Activated CD8-positive, alpha-beta memory T cell treated with anti-CD3 and anti-CD28 coated beads for 1 hour (primary cell): ENCODE measurements at regions not wholly inside any gene's neighbourhood (a gene's known extent, or its start where the extent isn't known, plus 50 kb on each side); places are given as distances from the start of the nearest gene placed in this dataset.

ENCODE experiments used
- DNase-seq, 2 donors: peaks; one replicate each; pipeline ENCODE4 v3.0.0-alpha.2; 2020; ENCODE audit warnings: low read depth in 1 of 2; ENCODE audit errors: extremely low read depth in 1 of 2

DNA sequence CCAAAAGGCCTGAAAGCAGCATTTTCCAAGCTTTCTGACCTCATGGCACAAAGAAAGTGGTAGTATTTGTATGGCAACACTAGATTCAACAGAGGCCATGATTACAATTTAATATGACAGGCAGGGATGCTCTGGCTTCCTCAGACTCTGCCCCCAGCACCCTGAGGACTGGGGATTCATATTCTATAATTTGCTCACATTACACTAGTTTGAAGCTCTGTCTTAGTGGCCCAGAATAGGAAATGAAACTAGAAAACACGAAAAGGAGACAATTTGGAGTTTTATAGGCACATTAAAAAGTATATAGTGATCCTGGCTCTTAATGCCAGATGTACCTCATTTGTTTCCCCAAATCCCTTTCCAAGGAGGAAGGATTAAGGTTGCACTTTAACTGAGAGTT is 173.0 kb upstream of the STK17B start:
- DNase-seq: no peak

DNA sequence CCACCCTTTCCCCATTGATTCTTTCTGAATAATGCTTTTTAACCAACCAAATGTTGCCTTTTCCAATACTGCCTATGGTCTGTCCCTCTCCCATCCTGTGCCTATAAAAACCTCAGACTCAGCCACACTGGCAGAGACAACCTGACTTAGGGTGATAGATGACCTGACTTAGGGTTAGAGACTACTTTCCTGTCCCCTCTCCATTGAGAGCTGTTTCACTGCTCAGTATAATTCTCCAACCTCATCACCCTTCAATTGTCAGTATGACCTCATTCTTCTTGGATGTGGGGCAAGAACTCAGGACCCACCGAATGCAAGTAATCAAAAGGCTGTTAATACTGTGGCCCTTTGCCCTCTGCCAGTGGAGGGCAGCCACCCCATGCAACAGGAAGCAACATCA is 182.3 kb upstream of the STK17B start:
- no peak for DNase-seq

DNA sequence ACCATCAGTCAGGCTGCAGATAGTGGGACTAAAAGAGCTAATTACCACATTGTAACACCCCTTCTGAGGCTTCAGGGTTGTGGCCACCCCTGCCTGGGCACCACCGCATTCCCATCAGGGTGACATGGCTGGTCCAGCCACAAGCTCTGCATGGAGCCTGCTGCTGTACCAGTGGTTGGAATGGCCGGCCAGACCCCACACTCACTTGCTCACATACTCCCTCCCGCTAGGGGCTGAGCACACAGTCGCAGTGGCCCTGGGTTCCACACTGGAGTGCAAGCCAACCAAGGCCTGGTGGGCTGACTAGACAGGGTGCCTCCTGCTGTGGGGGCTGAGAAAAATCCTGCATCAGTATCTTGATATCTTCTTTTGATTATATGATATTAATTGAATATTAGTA is 182.8 kb upstream of the STK17B start:
- no peak for DNase-seq

DNA sequence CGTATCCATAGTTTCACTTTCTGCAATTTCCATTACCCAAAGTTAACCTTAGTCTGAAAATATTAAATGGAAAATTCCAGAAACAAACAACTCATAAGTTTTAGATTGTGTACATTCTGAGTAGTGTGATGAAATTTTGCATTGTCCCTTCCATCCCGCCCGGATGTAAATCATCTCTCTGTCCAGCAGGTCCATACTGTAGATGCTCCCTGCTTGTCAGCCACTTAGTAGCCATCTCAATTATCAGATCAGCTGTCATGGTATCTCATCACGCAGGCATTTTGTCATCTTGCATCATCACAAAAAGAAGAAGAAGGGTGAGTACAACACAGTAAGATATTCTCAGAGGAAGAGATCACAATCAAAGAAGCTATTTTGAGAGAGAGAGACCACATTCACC is 185.0 kb upstream of the STK17B start:
- no peak for DNase-seq

DNA sequence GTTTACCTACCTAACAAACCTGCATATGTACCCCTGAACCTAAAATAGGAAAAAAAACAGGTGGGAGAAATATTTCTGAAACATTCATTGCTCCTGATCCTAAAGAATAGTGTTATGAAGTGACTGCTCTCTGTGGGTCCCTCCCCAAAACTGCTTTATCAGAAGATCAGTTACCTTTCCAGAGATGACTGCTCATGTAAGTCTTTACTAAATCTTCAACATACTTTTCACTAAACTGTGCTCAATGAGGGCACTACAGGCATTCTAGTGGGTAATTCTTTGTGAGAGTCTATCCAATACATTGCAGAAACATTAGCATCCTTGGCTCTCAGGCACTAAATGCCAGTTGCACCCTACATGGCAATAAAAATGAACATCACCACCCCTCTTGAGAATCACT is 189.3 kb upstream of the STK17B start:
- no peak for DNase-seq

DNA sequence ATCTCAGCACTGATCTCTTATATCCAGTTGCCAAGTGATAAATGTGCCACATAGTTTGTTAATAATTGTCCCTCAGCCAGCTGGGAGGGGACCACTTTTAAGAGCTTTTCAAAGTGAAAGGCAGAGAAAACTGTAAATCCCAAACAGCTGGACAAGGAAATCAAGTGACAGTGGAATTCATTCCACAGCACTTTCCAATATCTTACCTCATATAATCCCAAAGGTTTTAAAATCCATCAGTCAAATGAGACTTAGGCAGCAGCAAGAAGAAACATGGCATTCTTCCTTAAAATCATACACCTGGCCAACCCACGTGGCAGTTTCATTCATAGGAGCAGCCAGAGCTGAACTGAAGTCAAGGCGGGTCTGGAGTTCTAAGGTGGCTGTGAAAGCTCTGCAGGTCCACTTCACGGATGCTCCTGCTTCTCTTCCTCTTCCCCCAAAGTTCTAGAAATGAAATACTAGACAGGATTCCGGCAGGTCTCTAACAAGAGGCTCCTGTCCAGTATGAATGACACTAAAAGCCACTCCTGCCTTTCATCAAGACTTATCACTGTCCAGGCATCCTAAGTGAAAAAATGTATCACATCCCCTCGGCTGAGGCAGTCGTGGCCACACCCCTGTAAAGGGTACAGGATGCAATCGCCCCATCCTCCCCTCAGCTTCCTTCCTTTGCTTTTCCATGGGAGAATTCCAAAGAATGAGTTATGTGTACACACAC is 190.4 kb upstream of the STK17B start:
- no peak for DNase-seq

DNA sequence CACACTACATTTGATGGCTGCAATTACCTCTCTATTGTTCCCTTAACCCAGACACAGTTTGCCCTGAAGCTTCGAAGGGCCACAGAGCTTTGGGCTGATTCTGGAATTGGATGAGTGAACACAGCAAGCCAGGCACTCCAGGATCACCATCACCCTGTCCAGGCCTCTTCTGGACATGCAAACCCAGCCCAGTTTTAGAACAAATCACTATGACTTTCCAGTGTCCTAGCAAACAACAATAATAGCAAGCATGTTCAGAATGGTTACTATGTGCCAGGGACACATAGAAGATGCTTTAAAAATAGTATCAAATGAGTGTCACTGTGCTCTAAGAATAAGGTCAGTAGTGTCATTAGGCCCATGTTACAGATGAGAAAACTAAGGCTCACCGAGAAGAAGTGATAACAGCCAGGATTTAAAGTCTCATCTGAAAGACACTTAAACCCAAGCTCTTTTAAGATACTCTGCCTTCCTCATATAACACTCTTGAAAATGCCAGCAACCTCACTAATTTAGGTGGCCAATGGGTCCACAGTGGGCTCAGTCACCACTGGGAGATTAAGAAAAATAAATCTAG is 191.7 kb upstream of the STK17B start:
- no peak for DNase-seq

DNA sequence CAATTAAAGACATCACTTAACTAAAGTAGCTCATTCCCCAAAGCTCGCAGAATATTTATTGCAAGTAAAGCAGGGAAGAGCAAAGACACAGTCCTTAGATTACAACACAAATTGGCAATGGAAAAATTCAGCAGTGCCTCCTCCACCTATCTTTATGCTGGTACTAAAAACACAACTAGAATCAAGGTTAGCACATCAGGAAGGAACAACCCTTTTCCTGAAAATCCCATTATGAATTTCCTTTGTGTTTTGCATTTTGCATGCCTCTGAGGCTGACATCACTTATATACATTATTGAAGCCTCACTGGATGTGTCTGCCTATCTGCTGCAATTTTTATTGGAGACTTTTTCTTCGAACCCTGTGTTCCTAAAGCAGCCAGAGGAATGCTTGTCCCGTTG is 193.8 kb upstream of the STK17B start:
- no peak for DNase-seq

DNA sequence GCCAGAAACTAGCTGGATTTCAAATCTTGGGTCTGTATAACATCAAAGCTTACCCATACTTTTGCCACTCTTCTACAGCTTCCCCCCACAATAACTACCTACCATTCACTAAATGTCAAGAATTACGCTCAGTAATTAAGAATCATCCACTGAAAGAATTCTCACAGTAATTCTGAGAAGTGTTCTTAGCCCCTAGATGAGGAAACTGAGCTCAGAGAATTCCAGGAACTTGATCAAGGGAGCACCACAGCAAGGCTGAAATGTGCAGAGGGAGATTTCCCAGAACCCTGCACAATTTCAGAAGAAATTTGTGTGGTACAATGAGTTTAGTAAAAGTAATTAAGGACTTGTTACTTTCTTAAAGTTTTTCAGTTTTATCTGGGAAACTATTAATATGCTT is 194.5 kb upstream of the STK17B start:
- no peak for DNase-seq

DNA sequence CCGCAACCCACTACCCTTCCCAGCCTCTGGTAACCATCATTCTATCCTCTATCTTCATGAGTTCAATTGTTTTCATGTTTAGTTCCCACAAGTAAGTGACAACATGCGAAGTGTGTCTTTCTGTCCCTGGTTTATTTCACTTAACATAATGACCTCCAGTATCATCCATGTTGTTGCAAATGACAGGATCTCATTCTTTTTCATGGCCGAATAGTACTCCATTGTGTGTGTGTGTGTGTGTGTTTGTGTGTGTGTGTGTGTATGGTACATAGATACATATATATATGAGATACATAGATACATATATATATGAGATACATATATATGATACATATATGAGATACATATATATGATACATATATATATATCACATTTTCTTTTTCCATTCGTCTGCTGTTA is 196.3 kb upstream of the STK17B start:
- DNase-seq: no peak

DNA sequence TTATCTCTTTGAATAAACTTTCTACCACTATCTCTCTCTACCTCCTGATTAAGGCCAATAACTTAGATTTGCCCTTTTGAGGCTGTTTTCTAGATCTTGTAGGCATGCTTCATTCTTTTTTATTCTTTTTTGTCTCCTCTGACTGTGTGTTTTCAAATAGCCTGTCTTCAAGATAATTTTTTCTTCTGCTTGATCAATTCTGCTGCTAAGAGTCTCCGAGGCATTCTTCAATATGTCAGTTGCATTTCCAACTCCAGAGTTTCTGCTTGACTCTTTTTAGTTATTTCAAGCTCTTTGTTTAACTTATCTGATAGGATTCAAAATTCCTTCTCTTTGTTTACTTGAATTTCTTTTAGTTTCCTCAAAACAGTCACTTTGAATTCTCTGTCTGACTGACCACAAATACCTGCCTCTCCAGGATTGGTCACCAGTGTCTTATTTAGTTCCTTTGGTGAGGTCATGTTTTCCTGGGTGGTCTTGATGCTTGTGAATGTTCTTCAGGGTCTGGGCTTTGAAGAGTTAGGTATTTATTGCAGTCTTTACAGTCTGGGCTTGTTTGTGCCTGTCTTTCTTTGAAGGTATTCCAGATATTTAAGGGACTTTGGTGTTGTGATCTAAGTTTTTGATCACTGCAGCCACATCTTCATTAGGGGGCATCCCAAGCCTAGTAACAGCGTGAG is 197.3 kb upstream of the STK17B start:
- DNase-seq: no peak

DNA sequence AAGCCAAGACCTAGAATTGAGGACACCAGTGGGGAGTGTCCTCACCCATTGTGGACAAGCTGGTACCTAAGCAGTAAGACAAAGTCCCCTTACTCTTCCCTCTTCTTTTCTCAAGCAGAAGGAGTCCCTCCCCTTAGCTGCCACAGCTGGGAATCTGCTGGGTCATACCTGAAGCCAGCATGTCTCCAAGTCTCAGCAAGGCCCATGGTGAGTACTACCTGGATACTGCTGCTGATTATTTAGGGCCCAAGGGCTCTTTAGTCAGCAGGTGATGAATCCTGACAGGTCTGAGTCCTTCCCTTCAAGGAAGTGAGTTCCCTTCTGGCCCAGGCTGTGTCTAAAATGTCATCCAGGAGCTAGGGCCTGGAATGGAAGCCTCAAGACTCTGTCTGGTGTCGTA is 198.6 kb upstream of the STK17B start:
- DNase-seq: no peak

DNA sequence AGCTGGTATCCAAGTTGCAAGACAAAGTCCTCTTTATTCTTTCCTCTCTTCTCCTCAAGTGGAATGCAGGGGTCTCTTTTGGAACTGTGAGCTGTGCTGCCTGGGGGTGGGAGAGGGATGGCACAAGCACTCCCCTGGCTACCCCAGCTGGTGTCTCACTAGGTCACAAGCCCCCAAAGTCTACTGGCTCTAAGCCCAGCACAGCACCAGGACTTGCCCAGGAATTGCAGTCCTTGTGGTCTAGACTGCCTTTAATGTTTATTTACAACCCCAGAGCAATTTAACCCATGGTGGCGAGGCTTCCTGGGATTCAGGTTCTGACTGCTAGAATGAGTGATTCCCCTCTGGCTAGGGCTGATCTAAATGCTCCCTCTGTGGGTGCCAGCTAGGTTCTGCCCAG is 199.0 kb upstream of the STK17B start:
- DNase-seq: no peak

DNA sequence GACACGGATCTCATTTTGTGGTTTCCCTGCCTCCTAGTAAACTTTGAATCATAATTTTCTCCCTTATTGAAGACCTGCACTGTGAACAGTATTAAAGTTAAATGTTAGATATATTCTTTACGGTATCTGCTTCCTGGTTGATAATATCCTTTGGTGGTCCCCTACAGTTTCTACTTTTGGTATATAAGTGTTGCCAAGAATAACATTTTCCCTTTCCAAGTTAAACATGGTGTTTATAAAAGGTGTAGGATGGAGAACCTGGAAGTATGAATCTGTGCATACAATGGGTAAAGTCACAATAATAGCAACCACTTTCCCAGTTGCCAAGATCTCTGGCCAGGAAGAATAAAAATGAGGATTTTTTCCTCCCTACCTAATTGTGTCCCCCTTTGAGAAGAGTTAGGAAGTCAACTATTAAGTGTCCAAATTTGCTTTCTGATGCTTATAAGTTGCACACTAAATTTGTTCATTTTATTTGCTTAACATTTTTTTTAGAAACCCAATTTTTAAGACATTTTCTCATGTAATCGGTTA is 201.0 kb upstream of the STK17B start:
- DNase-seq: no peak

DNA sequence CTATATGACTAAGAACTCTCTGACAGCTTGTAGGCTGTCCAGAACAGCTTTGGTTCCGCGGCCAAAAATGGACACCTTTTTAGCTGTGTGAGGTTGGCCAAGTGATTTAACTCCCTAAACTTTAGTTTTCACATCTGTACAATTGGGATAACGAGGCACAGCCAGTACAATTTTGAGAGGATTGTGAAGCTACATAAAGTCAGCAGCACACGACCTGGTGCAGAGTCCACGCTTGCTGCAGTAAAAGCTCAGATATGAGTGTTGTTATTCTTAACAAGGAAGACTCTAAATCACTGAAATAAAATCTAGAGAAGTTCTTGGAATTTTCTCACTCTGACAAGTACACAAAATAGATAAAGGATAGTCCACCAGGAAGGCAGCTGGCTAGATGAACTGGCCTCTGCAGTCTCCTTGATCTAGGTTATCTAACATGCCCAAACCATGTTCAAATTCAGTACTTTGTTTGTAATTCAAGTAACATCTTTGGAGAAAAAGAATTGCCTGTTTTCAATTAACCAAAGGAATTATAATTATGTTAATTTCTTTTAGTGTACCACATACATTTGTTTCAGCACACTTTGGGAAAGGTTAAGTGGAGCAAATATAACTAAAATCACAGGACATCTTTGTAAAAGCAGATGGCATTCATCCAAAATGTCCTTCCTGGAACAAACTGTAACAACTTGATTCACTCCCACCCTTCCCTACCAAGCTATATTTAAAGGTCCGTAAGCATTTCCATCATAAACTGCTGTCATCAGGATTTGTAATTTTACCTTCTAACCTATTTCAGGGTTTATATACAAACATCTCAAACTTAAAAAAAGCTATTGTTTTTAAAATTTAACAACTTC is 201.7 kb upstream of the STK17B start:
- no peak for DNase-seq

DNA sequence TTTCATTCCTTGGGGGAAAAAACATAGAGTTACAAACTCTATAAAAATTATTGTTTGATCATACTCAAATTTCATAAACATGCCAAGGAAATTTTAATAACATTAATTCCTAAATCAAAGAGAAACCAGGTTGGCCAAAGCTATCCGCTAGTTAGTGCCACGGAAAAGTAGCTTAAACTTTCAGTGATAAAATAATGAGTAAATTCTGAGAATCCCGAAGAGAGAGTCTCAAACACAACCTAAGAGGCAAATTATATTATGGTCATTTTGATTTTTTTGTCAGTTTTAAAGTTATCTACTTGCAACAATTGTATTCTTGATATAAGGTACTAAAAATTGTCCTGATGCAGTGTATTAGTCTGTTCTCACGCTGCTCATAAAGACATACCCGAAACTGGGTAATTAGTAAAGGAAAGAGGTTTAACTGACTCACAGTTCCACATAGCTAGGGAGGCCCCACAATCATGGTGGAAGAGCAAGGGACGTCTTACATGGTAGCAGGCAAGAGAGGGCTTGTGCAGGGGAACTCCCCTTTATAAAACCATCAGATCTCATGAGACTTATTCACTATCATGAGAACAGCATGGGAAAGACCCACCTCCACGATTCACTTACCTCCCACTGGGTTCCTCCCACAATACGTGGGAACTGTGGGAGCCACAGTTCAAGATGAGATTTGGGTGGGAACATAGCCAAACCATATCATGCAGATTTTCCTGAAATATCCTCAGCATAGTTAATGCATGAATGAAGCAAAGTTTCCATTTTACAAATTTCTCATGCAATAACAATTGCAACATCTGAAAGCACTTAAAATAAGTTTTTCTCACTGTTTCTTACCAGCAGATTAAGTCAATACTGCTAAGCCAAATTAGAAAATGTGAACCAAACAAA is 205.9 kb upstream of the STK17B start:
- no peak for DNase-seq

DNA sequence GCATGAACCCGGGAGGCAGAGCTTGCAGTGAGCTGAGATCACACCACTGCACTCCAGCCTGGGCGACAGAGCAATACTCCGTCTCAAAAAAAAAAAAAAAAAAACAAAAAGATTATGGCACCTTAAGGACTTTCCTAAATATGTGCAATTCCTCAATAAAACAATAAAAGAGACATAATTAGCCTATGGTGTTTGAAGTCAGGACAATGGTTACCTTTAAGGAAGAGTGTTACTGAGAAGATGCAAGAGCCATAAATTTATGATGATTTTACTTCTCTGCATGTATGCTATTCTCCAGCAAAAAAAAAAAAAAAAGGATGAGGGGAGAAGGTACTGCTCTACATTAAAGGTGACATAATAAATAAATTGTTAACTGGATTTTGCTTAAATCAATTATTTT is 208.2 kb upstream of the STK17B start:
- DNase-seq: no peak

DNA sequence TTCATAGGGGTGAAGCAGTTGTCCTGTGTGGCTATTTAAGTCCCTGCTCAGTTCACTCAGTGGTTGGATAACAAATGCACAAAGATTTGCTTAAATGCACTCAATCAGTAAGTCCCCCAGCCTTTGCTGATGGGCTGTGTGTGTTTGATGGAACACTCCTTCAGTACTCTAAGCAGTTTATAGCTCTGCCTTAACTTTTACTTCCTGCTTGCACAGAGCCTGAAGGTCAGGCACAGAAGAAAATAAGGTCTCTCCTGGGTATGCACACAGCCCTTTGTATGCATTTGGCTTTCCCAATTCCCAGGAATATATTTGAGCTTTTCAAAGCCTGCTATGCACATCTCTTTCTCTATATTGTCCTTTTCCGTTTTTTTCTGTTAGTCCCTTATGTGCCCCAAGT is 208.7 kb upstream of the STK17B start:
- no peak for DNase-seq

DNA sequence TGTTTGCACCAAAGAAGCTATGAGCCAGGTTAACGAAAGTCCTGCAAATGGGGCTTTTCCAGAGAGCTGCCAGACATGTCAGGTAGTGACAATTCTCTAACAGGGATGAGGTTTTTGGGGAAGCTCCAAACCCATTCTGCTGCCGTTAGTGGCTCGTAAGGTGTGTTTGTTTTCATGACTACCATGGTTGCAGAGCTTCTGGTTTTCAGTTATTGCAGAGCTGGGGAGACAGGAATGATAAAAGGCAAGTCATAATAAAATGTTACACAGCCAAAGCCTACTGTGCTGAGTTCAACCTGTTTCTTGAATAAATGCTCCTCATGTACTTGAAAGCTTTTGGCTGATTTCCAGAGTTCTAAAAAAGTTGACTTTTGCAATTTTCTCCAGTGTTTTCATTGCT is 209.2 kb upstream of the STK17B start:
- no peak for DNase-seq

DNA sequence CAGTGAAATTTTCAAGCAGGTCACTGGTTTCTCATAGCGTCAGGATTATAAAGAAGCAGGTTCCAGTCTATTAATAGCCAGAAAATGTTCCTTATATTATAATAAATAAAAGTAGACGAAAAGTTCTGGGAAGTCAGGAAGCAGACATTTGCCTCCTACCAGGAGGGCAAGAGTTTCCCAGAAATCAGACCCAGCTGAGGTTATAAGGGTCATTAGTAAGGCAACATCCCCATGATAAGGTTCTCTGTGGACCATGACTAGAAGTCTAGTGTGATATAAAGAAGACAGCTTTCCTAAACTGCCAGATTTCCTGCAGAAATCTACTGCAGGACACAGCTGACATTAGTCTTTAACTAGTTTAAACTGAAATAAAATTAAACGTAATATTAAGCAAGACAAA is 210.1 kb upstream of the STK17B start:
- DNase-seq: no peak
